ENCODE measurements at regions not wholly inside any gene's neighbourhood (a gene's known extent, or its start where the extent isn't known, plus 50 kb on each side); places are given as distances from the start of the nearest gene placed in this dataset.

DNA sequence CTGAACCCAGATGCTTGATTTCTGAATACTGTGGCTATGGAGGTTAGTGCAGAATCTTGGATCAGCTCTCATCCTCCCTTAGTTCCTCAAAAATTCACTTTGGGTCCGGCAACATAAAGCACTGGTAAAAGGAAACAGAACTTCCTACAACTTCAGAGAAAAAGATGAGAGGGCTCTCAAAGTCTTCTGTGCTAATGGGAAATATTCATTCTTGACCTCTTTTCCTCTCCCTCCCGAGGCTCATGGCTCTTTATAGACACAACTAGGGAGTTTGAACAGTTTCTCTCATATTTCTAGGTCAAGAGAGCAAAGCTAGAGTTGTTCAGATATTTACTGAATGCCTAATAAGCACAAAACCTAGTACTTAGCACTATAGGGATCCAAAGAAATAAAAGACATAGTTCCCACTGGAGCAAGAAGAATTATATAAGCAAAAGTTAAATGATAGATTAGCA, 124.1 kb upstream of the TCF21 start:
- H3K4me1 ChIP-seq = no peaks in the 10 kb centered on the region
- 29 to 45% (median 37%) methylated on average over 2 of the region's 2 CpGs for WGBS, 3 donors
- peak in 1 of 4 donors; percentile 20 for ATAC-seq
- TF ChIP-seq, protein P1, sequence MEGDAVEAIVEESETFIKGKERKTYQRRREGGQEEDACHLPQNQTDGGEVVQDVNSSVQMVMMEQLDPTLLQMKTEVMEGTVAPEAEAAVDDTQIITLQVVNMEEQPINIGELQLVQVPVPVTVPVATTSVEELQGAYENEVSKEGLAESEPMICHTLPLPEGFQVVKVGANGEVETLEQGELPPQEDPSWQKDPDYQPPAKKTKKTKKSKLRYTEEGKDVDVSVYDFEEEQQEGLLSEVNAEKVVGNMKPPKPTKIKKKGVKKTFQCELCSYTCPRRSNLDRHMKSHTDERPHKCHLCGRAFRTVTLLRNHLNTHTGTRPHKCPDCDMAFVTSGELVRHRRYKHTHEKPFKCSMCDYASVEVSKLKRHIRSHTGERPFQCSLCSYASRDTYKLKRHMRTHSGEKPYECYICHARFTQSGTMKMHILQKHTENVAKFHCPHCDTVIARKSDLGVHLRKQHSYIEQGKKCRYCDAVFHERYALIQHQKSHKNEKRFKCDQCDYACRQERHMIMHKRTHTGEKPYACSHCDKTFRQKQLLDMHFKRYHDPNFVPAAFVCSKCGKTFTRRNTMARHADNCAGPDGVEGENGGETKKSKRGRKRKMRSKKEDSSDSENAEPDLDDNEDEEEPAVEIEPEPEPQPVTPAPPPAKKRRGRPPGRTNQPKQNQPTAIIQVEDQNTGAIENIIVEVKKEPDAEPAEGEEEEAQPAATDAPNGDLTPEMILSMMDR (IDR thresholded peaks at IDR 0.05) = no peak
- H3K9me3 ChIP-seq = no peaks in the 10 kb centered on the region
- no peak for DNase-seq
- intact Hi-C loops (cut with DNase I) = no loop called here
- H3K36me3 ChIP-seq (ENCODE audit: insufficient read depth in 1 of 2, low read depth in 1 of 2) = no peaks in the 10 kb centered on the region
- no peak overlapping the region for H3K4me3 ChIP-seq
- no peaks in the 10 kb centered on the region for H3K27me3 ChIP-seq (ENCODE audit: insufficient read depth in 3 of 3, low read length in 2 of 3)
- H3K27ac ChIP-seq = no peak overlapping the region

DNA sequence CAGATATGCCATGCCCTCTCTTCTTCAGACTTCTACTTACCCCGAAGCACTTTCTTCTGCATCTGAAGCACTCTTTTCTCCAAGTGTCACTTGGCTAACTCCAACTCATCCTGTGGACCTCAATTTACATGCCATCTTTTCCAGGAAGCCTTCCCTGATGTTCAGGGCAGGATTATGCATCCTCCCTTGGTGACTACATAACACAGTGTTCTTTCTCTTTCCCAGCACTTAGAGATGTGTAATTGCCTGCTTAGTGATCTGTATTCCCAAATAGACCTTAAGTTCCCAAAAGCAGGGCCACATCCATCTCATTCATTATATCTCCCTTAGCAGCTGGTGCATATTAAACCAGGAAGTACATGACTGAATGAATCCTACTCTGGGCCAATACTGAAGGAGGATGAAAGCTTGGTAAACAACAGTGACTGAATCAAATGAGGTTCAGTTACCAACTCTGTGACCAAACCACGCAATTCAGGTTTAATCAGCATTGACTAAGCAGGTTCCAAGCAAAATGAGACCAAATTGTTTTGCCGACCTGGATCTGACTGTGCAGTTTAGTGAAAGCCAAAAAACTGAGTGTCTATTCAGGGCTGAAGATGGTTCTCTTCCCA, 121.4 kb upstream of the TCF21 start:
- no peak overlapping the region for H3K27ac ChIP-seq
- no peaks in the 10 kb centered on the region for H3K36me3 ChIP-seq (ENCODE audit: insufficient read depth in 1 of 2, low read depth in 1 of 2)
- no peaks in the 10 kb centered on the region for H3K9me3 ChIP-seq
- H3K4me3 ChIP-seq = no peak overlapping the region
- intact Hi-C loops (cut with DNase I) = no loop called here
- TF ChIP-seq, protein P1 (IDR thresholded peaks at IDR 0.05) = no peak
- ATAC-seq = no peak
- no peak for DNase-seq
- H3K27me3 ChIP-seq (ENCODE audit: insufficient read depth in 3 of 3, low read length in 2 of 3) = no peaks in the 10 kb centered on the region
- no peaks in the 10 kb centered on the region for H3K4me1 ChIP-seq
- WGBS, 3 donors = 68 to 79% (median 70%) methylated on average over 3 of the region's 3 CpGs

DNA sequence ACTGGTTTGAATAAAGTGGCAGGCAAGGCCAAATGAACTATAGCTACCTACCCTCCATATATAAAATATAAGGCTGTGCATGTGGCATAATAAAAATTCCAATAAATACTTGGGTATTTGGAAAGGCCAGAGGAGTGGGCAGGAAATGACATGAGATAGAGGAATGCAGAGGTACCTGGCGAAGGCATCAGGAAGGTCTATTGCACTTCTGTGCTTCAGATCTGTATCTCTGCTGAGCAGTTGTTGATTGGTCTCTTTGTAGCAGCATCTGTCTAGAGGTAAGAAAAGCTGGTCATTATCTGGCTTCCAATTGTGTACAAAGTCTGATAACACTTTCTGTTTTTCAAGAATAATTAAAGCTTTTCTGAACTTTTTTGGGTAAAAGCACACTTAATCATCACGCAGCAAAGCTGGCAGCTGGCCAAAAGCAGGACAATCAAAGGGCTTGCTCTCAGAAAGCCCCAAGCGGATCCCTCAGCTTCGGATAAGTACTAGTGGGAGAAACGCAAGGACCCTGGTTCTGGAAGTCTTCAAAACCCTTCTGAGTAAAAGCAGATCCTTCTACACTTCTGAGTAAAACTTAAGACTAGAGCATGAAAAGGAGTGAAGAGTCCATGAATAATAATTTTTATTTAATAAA, 120.1 kb upstream of the TCF21 start:
- WGBS, 3 donors = 58 to 67% (median 62%) methylated on average over 5 of the region's 5 CpGs
- no peak overlapping the region for H3K4me3 ChIP-seq
- H3K27me3 ChIP-seq (ENCODE audit: insufficient read depth in 3 of 3, low read length in 2 of 3) = no peaks in the 10 kb centered on the region
- intact Hi-C loops (cut with DNase I) = no loop called here
- ATAC-seq (no peak), DNase-seq (peak in 1 of 2 donors; percentile 23)
- no peaks in the 10 kb centered on the region for H3K4me1 ChIP-seq
- H3K36me3 ChIP-seq (ENCODE audit: insufficient read depth in 1 of 2, low read depth in 1 of 2) = no peaks in the 10 kb centered on the region
- TF ChIP-seq, protein P1 (IDR thresholded peaks at IDR 0.05) = no peak
- H3K27ac ChIP-seq = no peak overlapping the region
- no peaks in the 10 kb centered on the region for H3K9me3 ChIP-seq

DNA sequence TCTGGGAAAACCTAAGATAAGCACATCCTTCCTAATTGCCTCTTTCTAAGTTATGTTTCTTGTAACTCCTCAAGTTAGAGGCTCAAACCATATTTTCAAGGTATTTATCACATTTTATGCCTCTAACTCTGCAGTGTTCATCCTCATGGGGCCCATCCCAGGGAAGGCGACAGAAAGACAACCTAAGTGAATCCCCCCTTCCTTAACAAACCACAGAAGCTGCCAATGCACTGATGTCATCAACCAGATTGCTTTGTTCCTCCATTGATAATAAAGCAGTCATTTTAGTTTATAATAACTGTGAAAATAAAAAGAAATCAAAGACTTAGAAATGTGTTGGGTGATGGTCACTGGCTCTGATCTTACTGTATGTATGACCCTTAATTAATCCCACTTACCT, 119.5 kb upstream of the TCF21 start:
- Histone ChIP-seq H3K4me3 (no peak overlapping the region), H3K9me3 (no peaks in the 10 kb centered on the region), H3K27ac (no peak overlapping the region), H3K27me3 (ENCODE audit: insufficient read depth in 3 of 3, low read length in 2 of 3) (no peaks in the 10 kb centered on the region), H3K36me3 (ENCODE audit: insufficient read depth in 1 of 2, low read depth in 1 of 2) (no peaks in the 10 kb centered on the region), H3K4me1 (no peaks in the 10 kb centered on the region)
- TF ChIP-seq, protein P1 (IDR thresholded peaks at IDR 0.05) = no peak
- intact Hi-C loops (cut with DNase I) = no loop called here
- 80 to 88% (median 86%) methylated on average over 1 of the region's 1 CpG for WGBS, 3 donors
- no peak for DNase-seq
- no peak for ATAC-seq

DNA sequence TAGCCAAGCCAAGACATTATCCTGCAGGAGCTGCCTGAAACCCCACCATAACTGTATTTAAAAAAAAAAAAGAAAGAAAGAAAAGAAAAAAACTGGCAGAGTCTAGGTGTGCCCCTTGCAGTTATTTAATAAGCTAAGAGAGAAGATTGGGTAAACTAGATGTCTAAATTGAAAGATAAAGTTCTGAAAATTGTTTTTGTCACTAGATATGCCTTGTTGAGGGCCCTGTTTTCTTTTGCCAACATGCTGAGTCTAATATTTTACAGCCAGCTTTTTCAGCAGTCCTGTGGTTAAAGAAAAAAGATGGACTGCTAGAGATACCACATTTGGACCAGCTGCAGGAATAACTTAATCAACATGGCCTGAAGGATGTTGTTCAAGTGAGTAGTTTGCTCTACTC, 116.3 kb upstream of the TCF21 start:
- DNase-seq (no peak), ATAC-seq (no peak)
- intact Hi-C loops (cut with DNase I) = no loop called here
- TF ChIP-seq, protein P1 (IDR thresholded peaks at IDR 0.05) = no peak
- Histone ChIP-seq H3K27me3 (ENCODE audit: insufficient read depth in 3 of 3, low read length in 2 of 3) (no peaks in the 10 kb centered on the region), H3K36me3 (ENCODE audit: insufficient read depth in 1 of 2, low read depth in 1 of 2) (no peaks in the 10 kb centered on the region), H3K4me3 (no peak overlapping the region), H3K4me1 (no peaks in the 10 kb centered on the region), H3K27ac (no peak overlapping the region), H3K9me3 (no peaks in the 10 kb centered on the region)

Measured in psoas muscle (tissue), 7 donors.